C4-2B (cell line): ENCODE measurements at regions not wholly inside any gene's neighbourhood (a gene's known extent, or its start where the extent isn't known, plus 50 kb on each side); places are given as distances from the start of the nearest gene placed in this dataset.

Source experiments
- ZFX ChIP-seq: fragments of 450-650 bp; IDR thresholded peaks from 2 replicates; pipeline ENCODE4 v1.6.1; 2017
- TF ChIP-seq, protein P1 (sequence below): fragments of 450-650 bp; conservative IDR thresholded peaks from 2 replicates; pipeline ENCODE4 v1.5.1; 2017; ENCODE audit warnings: mild to moderate bottlenecking

DNA sequence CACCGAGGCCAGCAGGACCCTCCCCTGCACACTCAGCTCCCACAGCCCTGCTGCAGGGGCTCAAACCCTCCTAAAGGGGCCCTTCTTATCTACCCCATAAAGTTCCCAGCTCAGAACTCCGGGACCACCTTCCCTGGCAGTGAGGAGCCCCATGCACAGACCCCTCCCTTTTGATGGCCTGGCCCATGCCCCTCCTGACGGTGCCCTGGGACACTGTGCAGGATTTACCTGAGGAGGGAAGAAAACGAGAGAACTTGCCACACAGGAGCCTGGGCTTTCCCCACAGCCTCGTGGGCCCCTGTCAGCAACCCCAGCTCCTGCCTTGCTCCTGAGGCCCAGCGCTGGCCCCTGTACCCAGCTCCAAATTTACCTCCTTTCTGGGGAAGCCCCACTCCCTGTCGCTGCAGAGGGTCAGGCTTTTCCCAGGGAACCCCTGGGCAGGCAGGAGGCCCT is 206.3 kb upstream of the SALL3 start:
- TF ChIP-seq, protein P1, sequence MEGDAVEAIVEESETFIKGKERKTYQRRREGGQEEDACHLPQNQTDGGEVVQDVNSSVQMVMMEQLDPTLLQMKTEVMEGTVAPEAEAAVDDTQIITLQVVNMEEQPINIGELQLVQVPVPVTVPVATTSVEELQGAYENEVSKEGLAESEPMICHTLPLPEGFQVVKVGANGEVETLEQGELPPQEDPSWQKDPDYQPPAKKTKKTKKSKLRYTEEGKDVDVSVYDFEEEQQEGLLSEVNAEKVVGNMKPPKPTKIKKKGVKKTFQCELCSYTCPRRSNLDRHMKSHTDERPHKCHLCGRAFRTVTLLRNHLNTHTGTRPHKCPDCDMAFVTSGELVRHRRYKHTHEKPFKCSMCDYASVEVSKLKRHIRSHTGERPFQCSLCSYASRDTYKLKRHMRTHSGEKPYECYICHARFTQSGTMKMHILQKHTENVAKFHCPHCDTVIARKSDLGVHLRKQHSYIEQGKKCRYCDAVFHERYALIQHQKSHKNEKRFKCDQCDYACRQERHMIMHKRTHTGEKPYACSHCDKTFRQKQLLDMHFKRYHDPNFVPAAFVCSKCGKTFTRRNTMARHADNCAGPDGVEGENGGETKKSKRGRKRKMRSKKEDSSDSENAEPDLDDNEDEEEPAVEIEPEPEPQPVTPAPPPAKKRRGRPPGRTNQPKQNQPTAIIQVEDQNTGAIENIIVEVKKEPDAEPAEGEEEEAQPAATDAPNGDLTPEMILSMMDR: no peak
- no peak for TF ChIP-seq ZFX
